A549 (cell line): ENCODE measurements at regions not wholly inside any gene's neighbourhood (a gene's known extent, or its start where the extent isn't known, plus 50 kb on each side); places are given as distances from the start of the nearest gene placed in this dataset.

Experiments
- CHD4 ChIP-seq: fragments of 200-600 bp; sonication (generic); IDR thresholded peaks from 2 replicates; pipeline ENCODE4 v1.6.1; 2016; ENCODE audit warnings: antibody characterized with exemption, mild to moderate bottlenecking, borderline replicate concordance
- CTCF ChIP-seq: fragments of >200 bp; sonication (Bioruptor Twin); formaldehyde crosslinking; IDR thresholded peaks from 3 replicates; pipeline ENCODE4 v1.5.1; 2016
- E2F6 ChIP-seq: IDR thresholded peaks from 2 replicates; pipeline ENCODE4 v1.6.1; 2012; ENCODE audit warnings: low read depth, borderline replicate concordance
- HOXB5 ChIP-seq: fragments of 250-450 bp; sonication (Bioruptor Pico); IDR thresholded peaks from 2 replicates; pipeline ENCODE4 v1.5.0; 2020; ENCODE audit warnings: mild to moderate bottlenecking, moderate library complexity
- POLR2A ChIP-seq: IDR thresholded peaks from 2 replicates; pipeline ENCODE4 v1.6.1; 2012; ENCODE audit warnings: mild to moderate bottlenecking, low read length
- RAD21 ChIP-seq, 2 experiments: fragments of >200 bp in 1 of 2; sonication (Bioruptor Twin) in 1 of 2; formaldehyde crosslinking in 1 of 2; IDR thresholded peaks in 1 of 2; conservative IDR thresholded peaks in 1 of 2; 2 replicates in 1 of 2; 3 replicates in 1 of 2; pipeline ENCODE4 v1.6.1; 2012 to 2018; ENCODE audit warnings: inconsistent platforms in 1 of 2
- RCOR1 ChIP-seq: fragments of 150-350 bp; IDR thresholded peaks from 2 replicates; pipeline ENCODE4 v1.6.1; 2014; ENCODE audit warnings: antibody characterized with exemption, low read length, low read depth
- REST ChIP-seq: fragments of 200-600 bp; sonication (generic); IDR thresholded peaks from 2 replicates; pipeline ENCODE4 v1.6.1; 2016; ENCODE audit warnings: antibody characterized with exemption, mild to moderate bottlenecking, moderate library complexity
- SREBF2 ChIP-seq: fragments of 450-650 bp; IDR thresholded peaks from 2 replicates; pipeline ENCODE4 v1.6.1; 2014; ENCODE audit warnings: mild to moderate bottlenecking, moderate library complexity
- USF2 ChIP-seq: fragments of 450-650 bp; IDR thresholded peaks from 2 replicates; pipeline ENCODE4 v1.6.1; 2014; ENCODE audit warnings: antibody characterized with exemption

GRCh38 chr18:45456090-45457021, 158.9 kb upstream of the SLC14A2 start:
- TF ChIP-seq RCOR1 (no peak), SREBF2 (no peak), E2F6 (no peak), POLR2A (no peak), CTCF (no peak), REST (no peak), CHD4 (no peak), RAD21 (conservative IDR thresholded peaks at IDR 0.05 in 1 of 2, IDR thresholded peaks at IDR 0.05 in 1 of 2) (no peak), USF2 (no peak), HOXB5 (CRISPR knock-in tag) (no peak)
